ENCODE measurements at regions not wholly inside any gene's neighbourhood (a gene's known extent, or its start where the extent isn't known, plus 50 kb on each side); places are given as distances from the start of the nearest gene placed in this dataset.

- TF ChIP-seq CTCF (IDR thresholded peaks at IDR 0.05) (no peak), EZH2 (IDR thresholded peaks at IDR 0.05) (no peak)
These were observed 213.5 kb upstream of the KRR1 start for GRCh38 chr12:75724928-75725312.
